HCT116 (cell line): ENCODE measurements at regions not wholly inside any gene's neighbourhood (a gene's known extent, or its start where the extent isn't known, plus 50 kb on each side); places are given as distances from the start of the nearest gene placed in this dataset.
"Not testable (repeated sequence)": the region's sequence is repeated elsewhere in the genome, so short reads cannot be mapped to it uniquely, and the experiment has no call there.

Experiments used
- ATAC-seq: fragments of 200-7000 bp; cut with Tn5 transposase; 2 replicates; pipeline ENCODE4 v1.9.1; 2020; ENCODE audit warnings: mild to moderate bottlenecking, moderate library complexity
- BruUV-seq: library from RNA; stranded (reverse); fragments of 400-500 nt; replicated peaks from 2 replicates; lab custom pipeline; 2021; lab: Mats Ljungman, UMichigan
- CTCF ChIA-PET: fragments of 300-600 bp; sonication (Branson Sonifier 250); formaldehyde crosslinking; loops from one replicate; lab custom pipeline; 2021; ENCODE audit warnings: antibody characterized with exemption; lab: Charles Lee
- POLR2A ChIA-PET: fragments of 300-600, 350-600 bp; sonication (Branson Sonifier 250); formaldehyde crosslinking; loops from one replicate; lab custom pipeline; 2021; ENCODE audit warnings: antibody characterized with exemption; lab: Charles Lee
- RAD21 ChIA-PET, 2 experiments: fragments of 300-600 bp; sonication (Branson Sonifier 250); formaldehyde crosslinking; loops; one replicate each; lab custom pipeline; 2023; ENCODE audit warnings: low total read pairs in 2 of 2; ENCODE audit not compliant: uncharacterized antibody in 2 of 2, unreplicated experiment in 2 of 2, low non-redundant PET in 1 of 2; lab: Charles Lee
- DNase-seq: peaks from one replicate; pipeline ENCODE4 v3.0.0-alpha.2; 2010; ENCODE audit warnings: low read depth, low spot score
- H2AFZ ChIP-seq: fragments of 200-600 bp; shearing (Covaris generic), sonication (generic); 2 replicates; pipeline ENCODE4 v1.6.1; 2017; ENCODE audit warnings: low read depth, mixed run types, mixed read lengths, antibody characterized with exemption, low read length; ENCODE audit not compliant: poor library complexity, severe bottlenecking
- H3K27ac ChIP-seq: 2 replicates; pipeline ENCODE4 v1.5.1; 2012; ENCODE audit warnings: low read depth, low read length
- H3K27me3 ChIP-seq: fragments of 200-600 bp; sonication (generic); 2 replicates; pipeline ENCODE4 v1.6.1; 2016; ENCODE audit warnings: mixed run types, low read length, mixed read lengths; ENCODE audit not compliant: insufficient read depth
- H3K36me3 ChIP-seq, 2 experiments: fragments of 200-500 bp in 1 of 2; fragments of 200-600 bp in 1 of 2; sonication (Bioruptor generic) in 1 of 2; sonication (generic) in 1 of 2; 2 replicates each; pipeline versions ENCODE4 v1.5.1 to v1.6.1; 2014 to 2016; ENCODE audit warnings: low read length in 2 of 2, inconsistent platforms in 1 of 2, mixed read lengths in 1 of 2, mixed run types in 1 of 2; ENCODE audit not compliant: insufficient read depth in 2 of 2, control insufficient read depth in 1 of 2
- H3K4me1 ChIP-seq, 2 experiments: fragments of 200-600 bp in 1 of 2; sonication (generic) in 1 of 2; 2 replicates each; pipeline versions ENCODE4 v1.5.1 to v1.6.1; 2012 to 2017; ENCODE audit warnings: low read length in 2 of 2, inconsistent platforms in 1 of 2, mild to moderate bottlenecking in 1 of 2, mixed read lengths in 1 of 2, mixed run types in 1 of 2, moderate library complexity in 1 of 2; ENCODE audit not compliant: insufficient read depth in 2 of 2, control insufficient read depth in 1 of 2
- H3K4me2 ChIP-seq: fragments of 200-600 bp; sonication (generic); 2 replicates; pipeline ENCODE4 v1.6.1; 2017; ENCODE audit warnings: mixed run types, low read length, mixed read lengths
- H3K4me3 ChIP-seq, 2 experiments: fragments of 200-600 bp in 1 of 2; sonication (generic) in 1 of 2; replicated peaks in 1 of 2; 2 replicates each; pipeline ENCODE4 v1.5.1; 2011 to 2016; ENCODE audit warnings: low read length in 2 of 2, control low read depth in 1 of 2, low read depth in 1 of 2, mild to moderate bottlenecking in 1 of 2, mixed read lengths in 1 of 2, mixed run types in 1 of 2
- H3K79me2 ChIP-seq: fragments of 200-600 bp; sonication (generic); 2 replicates; pipeline ENCODE4 v1.6.1; 2017; ENCODE audit warnings: mild to moderate bottlenecking, mixed run types, low read length, moderate library complexity, mixed read lengths; ENCODE audit not compliant: insufficient read depth
- H3K9ac ChIP-seq: fragments of 200-600 bp; sonication (generic); 2 replicates; pipeline ENCODE4 v1.6.1; 2016; ENCODE audit warnings: low read length, mixed read lengths
- H3K9me2 ChIP-seq: fragments of 200-600 bp; sonication (generic), shearing (Covaris generic); 2 replicates; pipeline ENCODE4 v1.6.1; 2017; ENCODE audit warnings: mixed run types, mild to moderate bottlenecking, moderate library complexity; ENCODE audit not compliant: insufficient read depth
- H3K9me3 ChIP-seq, 2 experiments: fragments of 200-500 bp in 1 of 2; fragments of 200-600 bp in 1 of 2; sonication (Bioruptor generic) in 1 of 2; sonication (generic) in 1 of 2; 2 replicates each; pipeline ENCODE4 v1.6.1; 2014 to 2017; ENCODE audit warnings: low read length in 2 of 2, mixed read lengths in 2 of 2, inconsistent platforms in 1 of 2, low read depth in 1 of 2, mild to moderate bottlenecking in 1 of 2, mixed run types in 1 of 2, moderate library complexity in 1 of 2; ENCODE audit not compliant: control insufficient read depth in 1 of 2, insufficient read depth in 1 of 2
- H4K20me1 ChIP-seq: fragments of 200-600 bp; sonication (generic), shearing (Covaris generic); 2 replicates; pipeline ENCODE4 v1.6.1; 2017; ENCODE audit warnings: mixed run types, mild to moderate bottlenecking, moderate library complexity; ENCODE audit not compliant: insufficient read depth
- intact Hi-C: fragments of 100-400 bp; cut with micrococcal nuclease; formaldehyde crosslinking; loops from 2 replicates; pipeline ENCODE4 v1.10.0; 2022

DNA sequence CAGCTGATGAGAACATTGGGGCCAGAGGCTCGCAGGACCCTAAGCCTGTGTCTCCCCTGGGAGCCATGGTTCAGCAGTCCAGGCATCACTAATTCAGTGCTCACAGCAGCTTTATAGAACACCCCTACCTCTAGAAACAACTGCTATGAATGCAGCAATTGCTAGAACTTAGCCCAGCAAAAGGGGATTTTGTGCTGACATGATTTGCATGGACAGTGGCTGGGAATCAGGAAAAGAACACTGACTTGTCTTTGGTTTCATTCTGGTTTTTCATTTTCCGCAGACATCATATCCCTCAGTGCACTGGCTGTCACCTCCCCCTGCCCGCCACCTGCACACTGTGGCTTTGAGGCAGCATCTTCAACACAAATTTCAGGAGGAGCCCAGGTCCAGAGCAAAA, 3964.9 kb upstream of the TPTE start:
- intact Hi-C loops, H3K9ac ChIP-seq, CTCF ChIA-PET, POLR2A ChIA-PET, H3K9me2 ChIP-seq, H3K79me2 ChIP-seq, H3K27ac ChIP-seq, H4K20me1 ChIP-seq, H3K27me3 ChIP-seq, RAD21 ChIA-PET, H3K4me2 ChIP-seq, ATAC-seq, H3K9me3 ChIP-seq, BruUV-seq, H3K4me1 ChIP-seq, H3K36me3 ChIP-seq, H3K4me3 ChIP-seq, H2AFZ ChIP-seq, DNase-seq: not testable (repeated sequence)

- BruUV-seq: not testable (repeated sequence)
Measured at GRCh38 chr21:6557415-6557814, 3964.0 kb upstream of the TPTE start.

DNA sequence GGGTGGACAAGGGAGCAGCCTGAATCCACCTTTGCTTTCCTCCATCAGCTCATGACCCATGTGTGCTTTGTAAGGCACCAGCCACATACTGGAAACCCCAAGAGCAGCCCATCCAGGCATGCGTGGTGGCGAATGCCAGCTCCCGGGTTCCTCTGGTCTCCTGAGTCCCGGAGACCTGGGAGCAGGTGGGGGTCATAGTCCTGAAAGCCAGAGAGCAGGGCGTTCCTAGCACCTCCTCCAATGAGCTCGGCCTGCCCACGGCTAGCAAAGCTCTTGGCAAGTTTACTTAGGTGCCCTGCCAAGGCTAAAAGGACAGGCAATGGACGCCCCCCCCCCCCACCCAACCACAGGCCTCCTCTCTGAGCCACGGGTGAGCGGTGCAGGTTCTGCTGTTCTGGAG, 3960.2 kb upstream of the TPTE start:
- H3K79me2 ChIP-seq, ATAC-seq, H2AFZ ChIP-seq, H3K36me3 ChIP-seq, DNase-seq, CTCF ChIA-PET, H3K27ac ChIP-seq, H3K4me2 ChIP-seq, RAD21 ChIA-PET, H3K9me2 ChIP-seq, intact Hi-C loops, BruUV-seq, H3K27me3 ChIP-seq, H3K9me3 ChIP-seq, H3K4me3 ChIP-seq, H3K4me1 ChIP-seq, H3K9ac ChIP-seq, POLR2A ChIA-PET, H4K20me1 ChIP-seq: not testable (repeated sequence)

More at GRCh38 chr21:6557415-6557814, 3964.0 kb upstream of the TPTE start:
- H3K9me2 ChIP-seq, POLR2A ChIA-PET, H3K36me3 ChIP-seq, H3K9me3 ChIP-seq, CTCF ChIA-PET, H3K9ac ChIP-seq, H3K4me1 ChIP-seq, DNase-seq, RAD21 ChIA-PET, H3K27ac ChIP-seq, H3K4me3 ChIP-seq, H4K20me1 ChIP-seq, H3K79me2 ChIP-seq, intact Hi-C loops, ATAC-seq, H3K4me2 ChIP-seq, H3K27me3 ChIP-seq, H2AFZ ChIP-seq: not testable (repeated sequence)

GRCh38 chr21:6561578-6561977, 3959.8 kb upstream of the TPTE start:
- intact Hi-C loops, CTCF ChIA-PET, ATAC-seq: not testable (repeated sequence)

More at GRCh38 chr21:6561578-6561977, 3959.8 kb upstream of the TPTE start:
- H2AFZ ChIP-seq, H3K4me1 ChIP-seq, DNase-seq, H3K27me3 ChIP-seq, H3K9ac ChIP-seq, POLR2A ChIA-PET, RAD21 ChIA-PET, H4K20me1 ChIP-seq, H3K4me3 ChIP-seq, H3K27ac ChIP-seq, H3K4me2 ChIP-seq, BruUV-seq, H3K36me3 ChIP-seq, H3K9me3 ChIP-seq, H3K9me2 ChIP-seq, H3K79me2 ChIP-seq: not testable (repeated sequence)
